ENCODE measurements at regions not wholly inside any gene's neighbourhood (a gene's known extent, or its start where the extent isn't known, plus 50 kb on each side); places are given as distances from the start of the nearest gene placed in this dataset.
"Not testable (repeated sequence)": the region's sequence is repeated elsewhere in the genome, so short reads cannot be mapped to it uniquely, and the experiment has no call there.

DNA sequence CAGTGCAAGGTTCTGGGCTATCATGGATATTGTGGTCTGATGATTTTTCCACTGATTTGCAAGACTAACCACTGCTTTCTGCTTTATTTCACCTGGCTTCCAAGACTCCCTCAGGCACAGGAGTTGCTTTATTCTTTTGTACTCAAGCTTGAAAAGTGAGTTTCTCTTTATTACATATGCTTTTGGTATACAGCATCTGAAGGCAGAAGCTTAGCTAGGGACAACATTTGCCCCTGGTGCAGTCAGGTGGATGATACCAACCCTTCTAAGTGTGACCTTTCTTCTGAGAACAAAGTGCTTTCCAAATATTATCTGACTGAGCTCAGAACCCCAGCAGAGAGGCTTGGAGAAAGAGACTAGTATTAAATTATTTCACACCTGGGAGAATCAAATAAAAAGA lies 94.0 kb upstream of the PHACTR1 start:
- no peaks in the 10 kb centered on the region for H3K36me3 ChIP-seq (replicated peaks)
- in situ Hi-C loops (cut with MboI; ENCODE audit: low sequenced_read_pairs) = loop anchor here (25.0 kb wide), 1 partner anchor 985 kb away; no protein-coding TSS in a partner anchor
- H3K27me3 ChIP-seq (ENCODE audit: low read depth) = no peaks in the 10 kb centered on the region
- H3K9me3 ChIP-seq = no peaks in the 10 kb centered on the region
- H3K4me3 ChIP-seq = no peak overlapping the region
- H3K4me1 ChIP-seq = no peaks in the 10 kb centered on the region
- no peak for DNase-seq (ENCODE audit: low spot score in 2 of 2)

- Histone ChIP-seq H3K27me3 (ENCODE audit: low read depth) (no peaks in the 10 kb centered on the region), H3K4me3 (no peak overlapping the region), H3K9me3 (no peaks in the 10 kb centered on the region), H3K4me1 (no peaks in the 10 kb centered on the region), H3K36me3 (replicated peaks) (no peaks in the 10 kb centered on the region)
- in situ Hi-C loops (cut with MboI; ENCODE audit: low sequenced_read_pairs) = loop anchor here (25.0 kb wide), 1 partner anchor 987 kb away; no protein-coding TSS in a partner anchor
- no peak for DNase-seq (ENCODE audit: low spot score in 2 of 2)
These were observed 92.3 kb upstream of the PHACTR1 start for GRCh38 chr6:12624142-12624837.

DNA sequence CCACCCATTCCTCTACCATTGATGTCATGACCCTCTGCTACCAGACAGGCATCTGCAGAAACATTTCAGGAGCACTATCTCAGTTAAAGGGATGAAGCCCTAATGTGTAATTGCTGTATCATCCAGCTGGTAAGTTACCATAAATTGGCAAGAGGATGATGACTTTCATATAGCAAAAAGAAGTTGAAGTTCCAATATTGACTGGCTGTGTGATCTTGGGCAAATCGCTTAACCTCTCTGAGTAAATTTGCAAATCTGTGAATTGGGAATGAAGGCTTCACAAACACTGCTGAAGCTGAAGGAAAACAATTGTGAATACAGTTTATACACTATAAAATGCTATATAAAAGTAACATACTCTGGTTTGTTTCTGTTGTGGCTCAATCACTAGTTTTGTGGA lies 89.5 kb upstream of the PHACTR1 start:
- Histone ChIP-seq H3K27me3 (ENCODE audit: low read depth) (no peaks in the 10 kb centered on the region), H3K36me3 (replicated peaks) (no peaks in the 10 kb centered on the region), H3K4me3 (no peak overlapping the region), H3K4me1 (no peaks in the 10 kb centered on the region), H3K9me3 (no peaks in the 10 kb centered on the region)
- no peak for DNase-seq (ENCODE audit: low spot score in 2 of 2)
- in situ Hi-C loops (cut with MboI; ENCODE audit: low sequenced_read_pairs) = no loop called here

GRCh38 chr6:12628327-12628726 lies 88.2 kb upstream of the PHACTR1 start:
- no peak for DNase-seq (ENCODE audit: low spot score in 2 of 2)
- in situ Hi-C loops (cut with MboI; ENCODE audit: low sequenced_read_pairs) = no loop called here
- Histone ChIP-seq H3K27me3 (ENCODE audit: low read depth) (no peaks in the 10 kb centered on the region), H3K4me3 (no peak overlapping the region), H3K36me3 (replicated peaks) (no peaks in the 10 kb centered on the region), H3K4me1 (no peaks in the 10 kb centered on the region), H3K9me3 (no peaks in the 10 kb centered on the region)

DNA sequence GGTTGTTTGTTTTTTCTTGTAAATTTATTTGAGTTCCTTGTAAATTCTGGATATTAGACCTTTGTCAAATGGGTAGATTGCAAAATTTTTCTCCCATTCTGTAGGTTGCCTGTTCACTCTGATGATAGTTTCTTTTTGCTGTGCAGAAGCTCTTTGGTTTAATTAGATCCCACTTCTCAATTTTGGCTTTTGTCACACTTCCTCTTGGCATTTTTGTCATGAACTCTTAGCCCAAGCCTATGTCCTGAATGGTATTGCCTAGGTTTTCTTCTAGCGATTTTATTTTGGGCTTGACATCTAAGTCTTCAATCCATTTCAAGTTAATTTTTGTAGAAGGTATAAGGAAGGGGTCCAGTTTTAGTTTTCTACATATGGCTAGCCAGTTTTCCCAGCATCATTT lies 82.8 kb upstream of the PHACTR1 start:
- H3K9me3 ChIP-seq; DNase-seq (ENCODE audit: low spot score in 2 of 2); H3K4me1 ChIP-seq; H3K4me3 ChIP-seq; in situ Hi-C loops (cut with MboI; ENCODE audit: low sequenced_read_pairs); H3K36me3 ChIP-seq (replicated peaks); H3K27me3 ChIP-seq (ENCODE audit: low read depth): not testable (repeated sequence)

GRCh38 chr6:12635375-12635774 lies 81.2 kb upstream of the PHACTR1 start:
- in situ Hi-C loops (cut with MboI; ENCODE audit: low sequenced_read_pairs) = no loop called here
- no peaks in the 10 kb centered on the region for H3K9me3 ChIP-seq
- no peaks in the 10 kb centered on the region for H3K27me3 ChIP-seq (ENCODE audit: low read depth)
- no peak for DNase-seq (ENCODE audit: low spot score in 2 of 2)
- no peak overlapping the region for H3K4me3 ChIP-seq
- no peaks in the 10 kb centered on the region for H3K36me3 ChIP-seq (replicated peaks)
- no peaks in the 10 kb centered on the region for H3K4me1 ChIP-seq

- no peak for DNase-seq (ENCODE audit: low spot score in 2 of 2)
- in situ Hi-C loops (cut with MboI; ENCODE audit: low sequenced_read_pairs) = no loop called here
- Histone ChIP-seq H3K4me1 (no peaks in the 10 kb centered on the region), H3K4me3 (no peak overlapping the region), H3K36me3 (replicated peaks) (no peaks in the 10 kb centered on the region), H3K9me3 (no peaks in the 10 kb centered on the region), H3K27me3 (ENCODE audit: low read depth) (no peaks in the 10 kb centered on the region)
These were observed 80.8 kb upstream of the PHACTR1 start for GRCh38 chr6:12635813-12636212.

GRCh38 chr6:12636336-12636735 lies 80.2 kb upstream of the PHACTR1 start:
- DNase-seq (ENCODE audit: low spot score in 2 of 2) = no peak
- no peaks in the 10 kb centered on the region for H3K9me3 ChIP-seq
- H3K4me3 ChIP-seq = no peak overlapping the region
- H3K36me3 ChIP-seq (replicated peaks) = no peaks in the 10 kb centered on the region
- H3K27me3 ChIP-seq (ENCODE audit: low read depth) = no peaks in the 10 kb centered on the region
- no peaks in the 10 kb centered on the region for H3K4me1 ChIP-seq
- in situ Hi-C loops (cut with MboI; ENCODE audit: low sequenced_read_pairs) = no loop called here

DNA sequence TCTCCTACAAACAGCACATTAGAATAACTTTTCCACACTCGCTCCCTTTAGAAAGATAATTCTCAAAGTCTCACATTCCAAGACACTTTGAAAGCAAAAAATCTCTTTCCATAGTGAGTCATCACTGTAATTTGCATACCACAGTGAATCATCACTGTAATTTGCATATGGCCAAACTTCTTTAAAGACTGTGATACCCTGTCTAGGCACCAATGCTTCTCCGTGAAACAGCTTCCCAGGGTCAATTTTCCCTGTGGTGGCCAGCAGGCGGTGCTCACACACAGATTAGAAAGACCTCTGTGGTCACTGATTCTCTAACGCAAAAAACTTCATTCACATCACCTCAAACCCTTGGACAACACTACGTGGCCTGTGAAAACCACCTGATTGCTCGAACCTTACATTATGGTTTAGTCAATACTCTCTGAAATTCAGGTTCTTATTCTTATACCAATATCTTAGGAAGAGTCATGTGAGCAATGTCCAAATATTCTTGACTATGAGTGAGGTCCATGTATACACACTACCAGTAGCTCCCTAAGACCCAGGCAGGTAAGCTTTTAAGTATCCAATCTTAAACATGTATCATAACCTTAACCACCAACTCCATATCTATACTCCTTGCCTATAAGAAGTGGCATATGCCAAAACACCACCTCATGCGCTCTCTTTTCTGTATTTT lies 78.5 kb upstream of the PHACTR1 start:
- no peaks in the 10 kb centered on the region for H3K9me3 ChIP-seq
- DNase-seq (ENCODE audit: low spot score in 2 of 2) = peak; percentile 6 to 62
- no peaks in the 10 kb centered on the region for H3K27me3 ChIP-seq (ENCODE audit: low read depth)
- H3K4me3 ChIP-seq = no peak overlapping the region
- H3K36me3 ChIP-seq (replicated peaks) = no peaks in the 10 kb centered on the region
- no peaks in the 10 kb centered on the region for H3K4me1 ChIP-seq
- in situ Hi-C loops (cut with MboI; ENCODE audit: low sequenced_read_pairs) = no loop called here

DNA sequence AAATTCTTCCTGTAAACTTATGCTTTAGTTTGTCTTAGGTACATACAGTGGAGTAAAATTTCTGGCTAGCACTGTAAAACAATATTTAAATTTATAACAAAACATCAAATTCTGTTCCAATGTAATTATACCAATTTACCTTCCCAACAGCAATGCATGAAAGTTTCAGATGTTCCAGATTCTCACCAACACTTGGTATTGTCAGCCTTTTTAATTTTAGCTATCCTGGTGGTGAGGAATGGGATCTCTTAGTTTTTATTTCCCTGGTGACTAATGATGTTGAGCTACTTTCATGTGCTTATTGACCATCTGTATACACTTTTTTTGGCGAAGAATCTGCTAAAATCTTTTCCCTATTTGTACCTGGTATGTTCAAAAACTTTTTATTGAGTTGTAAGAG lies 76.1 kb upstream of the PHACTR1 start:
- no peaks in the 10 kb centered on the region for H3K27me3 ChIP-seq (ENCODE audit: low read depth)
- no peak for DNase-seq (ENCODE audit: low spot score in 2 of 2)
- no peaks in the 10 kb centered on the region for H3K36me3 ChIP-seq (replicated peaks)
- no peak overlapping the region for H3K4me3 ChIP-seq
- in situ Hi-C loops (cut with MboI; ENCODE audit: low sequenced_read_pairs) = no loop called here
- H3K9me3 ChIP-seq = no peaks in the 10 kb centered on the region
- H3K4me1 ChIP-seq = no peaks in the 10 kb centered on the region

GRCh38 chr6:12641785-12642184 lies 74.8 kb upstream of the PHACTR1 start:
- H3K36me3 ChIP-seq (replicated peaks); H3K9me3 ChIP-seq; DNase-seq (ENCODE audit: low spot score in 2 of 2); H3K4me3 ChIP-seq; H3K4me1 ChIP-seq; in situ Hi-C loops (cut with MboI; ENCODE audit: low sequenced_read_pairs); H3K27me3 ChIP-seq (ENCODE audit: low read depth): not testable (repeated sequence)

- Histone ChIP-seq H3K9me3 (no peaks in the 10 kb centered on the region), H3K27me3 (ENCODE audit: low read depth) (no peaks in the 10 kb centered on the region), H3K36me3 (replicated peaks) (no peaks in the 10 kb centered on the region), H3K4me3 (no peak overlapping the region), H3K4me1 (no peaks in the 10 kb centered on the region)
- in situ Hi-C loops (cut with MboI; ENCODE audit: low sequenced_read_pairs) = no loop called here
- no peak for DNase-seq (ENCODE audit: low spot score in 2 of 2)
These were observed 70.6 kb upstream of the PHACTR1 start for GRCh38 chr6:12645941-12646340.

GRCh38 chr6:12648171-12648570 lies 68.4 kb upstream of the PHACTR1 start:
- no peaks in the 10 kb centered on the region for H3K36me3 ChIP-seq (replicated peaks)
- H3K27me3 ChIP-seq (ENCODE audit: low read depth) = no peaks in the 10 kb centered on the region
- DNase-seq (ENCODE audit: low spot score in 2 of 2) = no peak
- in situ Hi-C loops (cut with MboI; ENCODE audit: low sequenced_read_pairs) = no loop called here
- no peaks in the 10 kb centered on the region for H3K9me3 ChIP-seq
- H3K4me3 ChIP-seq = no peak overlapping the region
- no peaks in the 10 kb centered on the region for H3K4me1 ChIP-seq

DNA sequence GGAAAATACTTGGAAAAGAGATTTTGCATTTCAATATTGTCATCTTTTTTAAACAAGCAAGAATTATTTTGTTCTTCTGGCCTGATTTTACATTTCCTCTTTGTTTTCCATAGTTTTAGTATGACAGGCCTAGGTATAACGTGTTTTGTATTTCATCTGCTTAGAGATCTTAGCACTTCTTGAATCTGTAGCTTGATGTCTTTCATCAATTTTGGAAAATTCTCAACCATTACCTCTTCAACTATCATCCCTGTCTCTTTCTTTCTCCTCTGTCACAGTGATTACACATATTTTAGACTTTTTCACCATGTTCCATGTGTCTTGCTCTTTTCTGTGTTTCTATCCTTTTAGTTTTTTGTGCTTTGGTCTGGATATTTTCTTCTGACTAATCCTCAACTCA lies 67.2 kb upstream of the PHACTR1 start:
- Histone ChIP-seq H3K4me3 (no peak overlapping the region), H3K27me3 (ENCODE audit: low read depth) (no peaks in the 10 kb centered on the region), H3K4me1 (no peaks in the 10 kb centered on the region), H3K9me3 (no peaks in the 10 kb centered on the region), H3K36me3 (replicated peaks) (no peaks in the 10 kb centered on the region)
- DNase-seq (ENCODE audit: low spot score in 2 of 2) = no peak
- in situ Hi-C loops (cut with MboI; ENCODE audit: low sequenced_read_pairs) = no loop called here

All from HAP-1 (cell line).